Effector CD8-positive, alpha-beta T cell (primary cell): ENCODE measurements at regions not wholly inside any gene's neighbourhood (a gene's known extent, or its start where the extent isn't known, plus 50 kb on each side); places are given as distances from the start of the nearest gene placed in this dataset.
"Not testable (repeated sequence)": the region's sequence is repeated elsewhere in the genome, so short reads cannot be mapped to it uniquely, and the experiment has no call there.

Experiments used
- DNase-seq: peaks from one replicate; lab custom pipeline; 2025; lab: John Stamatoyannopoulos, UW

DNA sequence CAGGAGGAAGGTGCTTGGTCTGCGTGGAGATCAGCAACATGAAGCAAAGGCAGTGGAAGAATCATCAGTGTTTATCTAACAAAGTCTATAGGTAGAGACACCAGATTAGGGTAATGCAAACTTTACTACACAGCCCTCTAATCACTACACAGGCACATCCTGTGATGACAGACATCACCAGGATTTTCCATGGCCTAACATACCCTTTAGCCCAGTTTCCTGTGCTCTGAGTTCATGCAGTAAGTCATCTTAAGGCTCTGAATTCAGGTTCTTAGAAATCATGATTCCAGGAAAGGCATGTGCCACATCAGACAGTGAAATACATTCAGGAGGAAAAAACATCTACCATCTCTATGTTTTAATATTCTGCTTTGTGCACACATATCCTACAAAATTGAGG lies 708.5 kb upstream of the SLC8A1 start:
- DNase-seq = no peak

- DNase-seq = no peak
Observed at GRCh38 chr2:41167014-41167413, 715.1 kb upstream of the SLC8A1 start.

DNA sequence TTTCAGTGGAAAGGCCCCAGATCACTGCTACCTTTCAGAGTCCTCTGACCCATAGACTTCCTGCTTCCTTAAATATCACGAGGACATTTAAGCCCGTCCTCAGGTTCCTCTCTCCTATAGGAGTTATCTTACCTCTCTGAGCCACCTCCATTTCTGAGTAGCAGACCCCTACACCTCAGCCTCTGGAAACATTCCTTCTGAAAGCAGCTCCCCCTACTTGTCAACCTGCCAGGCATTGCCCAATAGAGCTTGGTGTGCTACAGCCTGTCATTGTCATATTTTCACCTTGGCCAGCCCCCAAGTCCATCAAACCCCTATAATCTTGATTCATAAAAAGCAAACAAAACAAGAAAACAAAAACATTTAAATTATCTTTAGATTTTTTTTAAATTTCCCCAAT lies 717.9 kb upstream of the SLC8A1 start:
- no peak for DNase-seq

DNA sequence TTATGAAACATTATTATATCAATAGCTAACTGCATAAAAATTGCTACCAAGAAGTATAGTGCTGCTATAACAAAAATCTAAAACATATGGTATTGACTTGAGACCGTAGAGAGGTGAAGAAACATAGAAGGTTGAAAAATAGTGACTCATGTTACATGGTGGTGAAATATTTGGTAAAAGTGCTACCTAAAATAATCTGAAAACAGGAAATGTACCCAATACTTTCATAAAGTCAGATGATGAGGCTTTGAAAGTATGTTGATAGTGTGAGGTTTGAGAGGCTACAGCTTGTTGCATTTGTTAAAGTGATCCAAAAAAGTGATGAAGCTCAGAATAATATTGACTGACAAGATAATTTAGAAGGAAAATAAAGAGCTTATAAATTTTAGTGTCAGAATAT lies 718.7 kb upstream of the SLC8A1 start:
- no peak for DNase-seq

GRCh38 chr2:41180387-41180786 lies 728.5 kb upstream of the SLC8A1 start:
- DNase-seq = no peak

DNA sequence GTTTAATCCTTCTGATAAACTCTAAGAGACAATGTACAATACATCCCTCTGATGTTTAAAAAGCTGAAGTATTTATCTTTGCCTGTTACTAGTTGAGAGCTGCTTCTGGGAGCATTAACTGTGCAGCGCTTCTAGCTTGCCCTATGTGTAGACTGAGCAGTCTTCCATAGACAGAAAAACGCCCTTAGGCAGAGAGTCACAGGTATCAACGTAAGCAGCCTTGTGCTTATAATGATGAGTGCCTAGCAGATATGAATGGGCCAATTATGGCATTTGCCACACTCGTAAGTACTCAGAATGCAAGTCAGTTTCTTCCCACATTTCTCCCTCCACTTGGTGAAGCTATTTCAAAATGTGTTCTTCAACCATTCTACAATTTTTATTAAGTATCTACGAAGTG lies 731.1 kb upstream of the SLC8A1 start:
- DNase-seq = no peak

- no peak for DNase-seq
Observed at GRCh38 chr2:41187376-41188122, 735.7 kb upstream of the SLC8A1 start.

DNA sequence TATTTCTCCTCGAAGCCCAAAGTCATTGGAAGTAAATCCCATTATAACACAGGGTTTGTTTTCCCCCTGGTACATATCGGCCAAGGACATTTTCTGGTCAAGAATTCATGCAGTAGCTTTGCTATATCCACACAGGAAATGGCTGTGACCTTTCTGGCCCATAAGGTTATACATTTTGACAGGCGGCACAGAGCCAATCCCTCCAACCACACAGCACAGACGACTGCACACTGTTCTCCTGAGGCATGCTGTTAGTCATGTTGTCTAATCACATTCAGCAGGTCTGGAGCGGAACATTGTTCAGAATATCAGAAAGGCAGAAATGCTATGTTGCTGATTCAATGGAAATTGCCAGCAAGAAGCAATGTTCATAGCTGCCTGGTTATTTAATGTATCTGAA lies 742.3 kb upstream of the SLC8A1 start:
- DNase-seq = no peak

DNA sequence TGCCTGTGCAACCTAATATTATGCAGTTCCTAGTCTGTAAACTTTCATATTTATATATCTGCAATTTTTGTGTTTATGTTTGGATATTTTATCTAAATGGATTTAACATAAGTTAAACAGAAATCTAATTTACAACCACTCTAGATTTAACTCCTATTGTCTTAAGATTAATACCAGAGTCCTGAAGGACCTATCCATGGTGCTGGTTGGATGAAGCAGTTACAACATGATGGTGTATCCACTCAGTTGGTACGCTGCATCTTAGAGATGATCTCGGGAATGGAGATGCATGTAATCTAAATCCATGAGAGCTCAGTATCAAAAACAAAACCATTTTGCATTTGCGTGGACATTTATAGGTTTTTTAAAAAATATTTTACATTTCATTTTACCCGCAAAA lies 745.9 kb upstream of the SLC8A1 start:
- DNase-seq = no peak

DNA sequence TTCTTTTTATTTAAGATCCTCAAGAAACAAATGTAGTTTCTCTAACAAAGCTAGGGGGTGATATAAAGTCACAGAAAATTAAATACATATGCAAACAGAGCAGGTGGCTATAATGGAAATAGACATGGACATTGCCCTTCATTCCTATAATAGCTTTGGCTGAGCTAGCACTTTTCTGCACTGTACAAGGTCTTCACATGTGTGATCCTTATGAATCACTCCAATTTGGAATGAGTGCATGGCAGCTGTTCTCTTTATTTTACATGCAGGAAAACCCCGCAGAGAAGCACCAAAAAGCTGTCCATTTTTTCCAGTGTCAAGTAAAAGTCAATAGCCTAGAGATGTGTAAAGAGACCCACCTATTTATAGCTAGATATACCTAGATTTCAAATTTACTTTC lies 747.4 kb upstream of the SLC8A1 start:
- DNase-seq = no peak

- no peak for DNase-seq
Observed at GRCh38 chr2:41204315-41204714, 752.4 kb upstream of the SLC8A1 start.

GRCh38 chr2:41206004-41206403 lies 754.1 kb upstream of the SLC8A1 start:
- no peak for DNase-seq

DNA sequence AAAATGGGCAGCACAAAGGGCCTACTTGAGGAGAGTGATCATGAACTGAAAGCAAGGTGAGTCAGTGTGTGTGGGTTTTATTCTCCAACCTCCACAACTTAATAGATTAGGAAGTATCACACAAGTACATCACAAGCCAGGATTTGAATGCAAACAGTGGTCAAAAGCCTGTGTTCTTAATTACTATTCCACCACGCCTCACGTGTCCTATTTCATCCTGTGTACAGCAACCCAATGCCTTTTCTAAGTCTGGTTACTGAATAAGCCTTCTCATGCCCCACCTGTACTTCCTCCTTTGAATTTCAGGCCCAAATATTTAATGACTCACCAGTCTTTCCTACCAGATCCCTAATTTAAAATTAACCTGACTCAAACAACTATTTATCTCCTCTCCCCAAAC lies 755.7 kb upstream of the SLC8A1 start:
- no peak for DNase-seq

DNA sequence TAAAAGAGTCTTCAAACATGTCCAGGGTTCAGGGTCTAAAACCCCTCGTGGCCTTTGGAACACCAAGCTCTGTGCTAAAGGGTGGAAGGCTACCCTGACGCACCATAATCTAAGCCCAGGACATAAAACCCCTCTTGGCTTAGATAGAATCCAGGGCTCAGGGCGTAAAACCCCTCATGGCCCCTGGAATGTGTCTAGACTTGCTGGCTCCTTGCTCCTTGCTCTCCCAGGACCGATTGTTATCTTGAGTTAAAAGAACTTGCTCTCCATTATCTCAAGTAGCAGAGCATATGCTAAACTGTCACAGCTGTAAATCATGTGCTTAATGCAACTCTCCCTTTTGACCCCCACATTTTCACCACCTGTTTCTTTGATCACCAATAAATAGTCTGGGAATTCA lies 758.1 kb upstream of the SLC8A1 start:
- not testable (repeated sequence) for DNase-seq

GRCh38 chr2:41216978-41217377 lies 765.1 kb upstream of the SLC8A1 start:
- no peak for DNase-seq

DNA sequence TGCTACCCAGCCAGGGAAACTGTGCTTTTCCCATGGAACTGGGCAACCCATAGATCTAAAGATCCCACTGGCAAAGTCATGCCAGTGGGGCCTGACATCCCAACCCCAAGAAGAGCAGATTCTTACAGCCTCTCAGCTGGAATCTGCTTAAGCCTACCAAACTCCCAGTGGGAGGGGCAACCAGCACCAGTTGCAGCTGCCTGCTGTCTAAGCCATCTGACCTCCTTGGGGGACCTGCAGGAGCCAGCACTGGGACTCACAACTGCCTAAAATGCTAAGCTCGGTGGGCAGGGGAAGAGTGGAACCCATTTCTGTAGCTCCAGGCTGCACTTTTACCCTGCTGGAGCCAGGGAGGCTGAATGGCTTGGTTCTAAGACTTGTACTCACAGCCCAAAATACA lies 770.7 kb upstream of the SLC8A1 start:
- DNase-seq = no peak

GRCh38 chr2:41234093-41234492 lies 782.2 kb upstream of the SLC8A1 start:
- DNase-seq = no peak

- no peak for DNase-seq
Observed at GRCh38 chr2:41241325-41242000, 789.6 kb upstream of the SLC8A1 start.

- no peak for DNase-seq
Observed at GRCh38 chr2:41242001-41242331, 790.1 kb upstream of the SLC8A1 start.

GRCh38 chr2:41267929-41268659 lies 779.7 kb upstream of the PKDCC start:
- no peak for DNase-seq

GRCh38 chr2:41283079-41283775 lies 764.6 kb upstream of the PKDCC start:
- DNase-seq = no peak

- DNase-seq = no peak
Observed at GRCh38 chr2:41293491-41293890, 754.3 kb upstream of the PKDCC start.

DNA sequence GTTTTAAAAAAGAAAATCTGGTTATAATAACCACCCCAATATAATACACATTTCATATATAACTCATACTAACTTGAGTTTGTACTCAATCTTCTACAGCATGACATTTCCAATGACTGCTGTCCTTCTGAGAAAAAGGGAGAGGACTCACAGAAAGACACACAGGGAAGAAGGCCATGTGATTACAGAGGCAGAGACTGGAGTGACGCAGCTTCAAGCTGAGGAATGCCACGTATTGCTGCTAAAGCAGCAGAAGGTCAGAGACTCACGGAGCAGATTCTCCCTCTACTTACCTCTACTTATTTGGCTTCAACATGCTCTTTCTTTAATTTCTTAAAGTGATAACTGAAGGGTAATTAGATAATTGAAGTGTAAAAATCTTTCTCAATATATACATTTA lies 753.5 kb upstream of the PKDCC start:
- no peak for DNase-seq
